WI38 (cell line): ENCODE measurements at regions not wholly inside any gene's neighbourhood (a gene's known extent, or its start where the extent isn't known, plus 50 kb on each side); places are given as distances from the start of the nearest gene placed in this dataset.

Experiments
- H3K4me3 ChIP-seq: 2 replicates; pipeline ENCODE4 v1.5.1; 2011; ENCODE audit warnings: low read depth, mild to moderate bottlenecking, control low read depth, low read length
- TF ChIP-seq, protein P1 (sequence below): IDR thresholded peaks from 2 replicates; pipeline ENCODE4 v1.5.1; 2012; ENCODE audit warnings: low read depth, mild to moderate bottlenecking, control low read depth, low read length

DNA sequence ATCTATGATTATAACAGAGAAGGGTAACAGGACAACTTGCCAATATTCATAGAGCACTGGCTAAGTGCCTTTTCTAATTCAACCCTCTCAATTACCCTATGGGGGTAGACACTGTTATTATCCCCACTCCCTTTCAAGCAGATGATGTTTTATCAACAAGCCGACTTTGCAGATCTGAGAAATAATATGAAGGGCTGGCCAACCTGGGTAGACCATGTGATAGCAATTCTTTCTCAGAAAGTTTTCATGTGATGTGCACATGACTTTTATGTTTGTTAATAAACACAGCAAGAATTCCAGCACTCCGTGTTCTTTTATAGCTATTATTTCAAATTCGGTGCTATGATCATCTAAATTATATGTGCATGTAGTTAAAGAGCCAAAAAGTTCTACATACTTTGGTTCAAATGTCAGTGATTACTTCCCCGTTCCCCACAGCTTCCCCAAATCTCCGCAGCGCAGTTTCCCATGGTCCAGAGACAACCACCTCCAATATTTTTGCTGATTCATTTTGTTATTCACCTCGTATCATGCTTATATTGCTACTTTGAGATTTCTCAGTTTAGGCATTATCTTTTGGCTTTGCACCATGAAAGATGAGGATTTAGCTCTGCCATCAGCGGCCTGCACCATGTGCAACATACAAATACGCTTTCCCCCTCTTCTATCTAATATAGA lies 96.7 kb upstream of the GADD45A start:
- TF ChIP-seq, protein P1, sequence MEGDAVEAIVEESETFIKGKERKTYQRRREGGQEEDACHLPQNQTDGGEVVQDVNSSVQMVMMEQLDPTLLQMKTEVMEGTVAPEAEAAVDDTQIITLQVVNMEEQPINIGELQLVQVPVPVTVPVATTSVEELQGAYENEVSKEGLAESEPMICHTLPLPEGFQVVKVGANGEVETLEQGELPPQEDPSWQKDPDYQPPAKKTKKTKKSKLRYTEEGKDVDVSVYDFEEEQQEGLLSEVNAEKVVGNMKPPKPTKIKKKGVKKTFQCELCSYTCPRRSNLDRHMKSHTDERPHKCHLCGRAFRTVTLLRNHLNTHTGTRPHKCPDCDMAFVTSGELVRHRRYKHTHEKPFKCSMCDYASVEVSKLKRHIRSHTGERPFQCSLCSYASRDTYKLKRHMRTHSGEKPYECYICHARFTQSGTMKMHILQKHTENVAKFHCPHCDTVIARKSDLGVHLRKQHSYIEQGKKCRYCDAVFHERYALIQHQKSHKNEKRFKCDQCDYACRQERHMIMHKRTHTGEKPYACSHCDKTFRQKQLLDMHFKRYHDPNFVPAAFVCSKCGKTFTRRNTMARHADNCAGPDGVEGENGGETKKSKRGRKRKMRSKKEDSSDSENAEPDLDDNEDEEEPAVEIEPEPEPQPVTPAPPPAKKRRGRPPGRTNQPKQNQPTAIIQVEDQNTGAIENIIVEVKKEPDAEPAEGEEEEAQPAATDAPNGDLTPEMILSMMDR, result no peak
- no peak overlapping the region for H3K4me3 ChIP-seq

DNA sequence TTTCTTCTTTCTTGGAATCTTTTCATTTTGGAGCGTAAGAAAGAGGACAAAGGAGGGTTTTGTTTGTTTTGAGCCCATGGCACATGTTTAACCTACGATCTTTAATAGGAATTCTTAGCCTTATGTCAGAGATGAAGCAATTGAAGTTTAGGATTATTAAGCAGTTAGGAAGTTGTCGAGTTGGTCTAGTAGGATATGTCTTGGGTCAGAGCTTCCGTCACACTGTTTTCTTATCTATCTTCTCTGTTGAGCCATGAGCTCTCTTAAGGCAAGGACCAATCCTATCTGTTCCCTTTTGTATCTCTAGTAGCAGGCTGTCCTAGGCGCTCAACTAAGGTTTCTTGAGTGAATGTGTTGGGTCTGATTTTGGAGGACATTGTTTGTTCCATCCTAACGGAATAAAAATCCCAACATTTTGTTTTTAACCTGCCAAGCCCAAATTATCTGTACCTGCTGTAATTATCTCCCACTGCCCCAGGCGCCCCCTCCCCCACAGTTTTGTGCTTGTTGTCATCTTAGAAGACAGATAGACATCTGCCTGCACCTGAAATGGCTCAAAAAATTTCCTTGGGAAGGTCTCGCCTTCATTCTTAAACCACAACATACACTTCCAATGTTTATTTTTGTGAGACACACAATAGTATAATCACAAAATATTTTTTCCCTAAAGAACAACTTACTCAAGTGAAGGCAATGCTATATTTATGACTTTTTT lies 95.3 kb upstream of the GADD45A start:
- TF ChIP-seq, protein P1, result no peak
- H3K4me3 ChIP-seq, result no peak overlapping the region

DNA sequence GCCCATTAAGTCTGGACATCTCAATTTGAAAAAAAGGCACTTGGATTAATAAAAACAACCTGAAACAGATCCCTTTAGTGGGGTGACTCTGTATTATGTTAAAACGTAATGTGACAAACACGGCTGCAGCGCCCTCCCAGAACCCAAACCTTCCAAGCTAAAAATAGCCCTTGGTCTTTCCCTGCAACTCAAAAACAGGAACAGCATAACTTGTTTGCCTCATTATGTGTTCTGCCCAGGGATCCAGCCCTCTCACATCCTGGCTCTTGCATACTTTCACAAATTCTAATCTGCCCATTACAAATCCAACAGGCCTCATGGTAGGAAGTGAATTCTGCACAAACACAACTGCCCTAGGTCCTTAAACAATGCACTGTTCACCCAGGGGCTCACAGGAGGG lies 94.7 kb upstream of the GADD45A start:
- H3K4me3 ChIP-seq, result no peak overlapping the region
- TF ChIP-seq, protein P1, result no peak

DNA sequence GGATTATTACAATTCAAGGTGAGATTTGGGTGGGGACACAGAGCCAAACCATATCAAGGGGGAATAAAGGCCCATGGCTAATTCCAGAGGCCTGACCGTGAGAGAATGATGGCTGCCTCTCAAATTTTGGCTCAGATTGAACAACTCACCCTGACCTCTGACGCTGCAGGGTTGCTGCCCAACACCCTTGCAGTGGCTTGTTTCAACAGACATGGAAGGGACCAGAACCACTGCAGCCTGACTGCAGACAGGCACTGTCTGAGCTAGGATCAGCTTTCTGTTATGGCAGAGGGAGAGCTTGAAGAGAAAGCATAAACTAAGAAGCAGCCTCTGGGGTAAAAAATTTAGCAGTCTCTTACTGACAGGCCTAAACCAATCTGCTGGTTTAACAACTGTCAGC lies 90.2 kb upstream of the GADD45A start:
- no peak overlapping the region for H3K4me3 ChIP-seq

DNA sequence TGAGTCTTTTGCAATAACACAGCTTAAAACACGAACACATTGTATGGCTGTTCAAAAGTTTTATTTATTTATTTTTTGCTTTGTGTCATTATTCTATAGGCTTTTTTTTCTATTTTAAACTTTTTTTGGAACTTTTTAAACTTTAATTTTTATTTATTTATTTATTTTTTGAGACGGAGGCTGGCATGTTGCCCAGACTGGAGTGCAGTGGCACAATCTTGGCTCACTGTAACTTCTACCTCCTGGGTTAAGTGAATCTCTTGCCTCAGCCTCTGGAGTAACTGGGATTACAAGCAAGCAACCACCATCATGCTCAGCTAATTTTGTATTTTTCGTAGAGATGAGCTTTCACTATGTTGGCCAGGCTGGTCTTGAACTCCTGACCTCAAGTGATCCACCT lies 88.3 kb upstream of the GADD45A start:
- H3K4me3 ChIP-seq, result no peak overlapping the region
- TF ChIP-seq, protein P1, result no peak

More for the DNA sequence above, 90.2 kb upstream of the GADD45A start:
- TF ChIP-seq, protein P1, result no peak

DNA sequence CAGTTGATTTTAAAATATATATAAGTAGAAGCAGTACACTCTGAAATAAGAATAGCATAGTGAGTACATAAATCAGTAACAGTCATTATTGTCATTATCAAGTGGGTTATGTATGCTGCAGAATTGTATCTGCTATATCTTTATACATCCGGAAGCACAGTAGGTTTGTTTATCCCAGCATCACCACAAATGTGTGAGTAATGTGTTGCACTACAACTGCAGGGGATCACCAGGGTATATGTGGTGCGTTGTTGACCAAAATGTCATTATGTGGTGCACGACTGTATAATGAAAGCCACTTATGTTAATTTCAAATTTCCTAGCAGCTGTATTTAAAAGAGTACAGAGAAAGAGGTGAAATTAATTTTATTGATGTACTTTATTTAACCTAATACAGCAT lies 87.7 kb upstream of the GADD45A start:
- TF ChIP-seq, protein P1, result no peak
- H3K4me3 ChIP-seq, result no peak overlapping the region

DNA sequence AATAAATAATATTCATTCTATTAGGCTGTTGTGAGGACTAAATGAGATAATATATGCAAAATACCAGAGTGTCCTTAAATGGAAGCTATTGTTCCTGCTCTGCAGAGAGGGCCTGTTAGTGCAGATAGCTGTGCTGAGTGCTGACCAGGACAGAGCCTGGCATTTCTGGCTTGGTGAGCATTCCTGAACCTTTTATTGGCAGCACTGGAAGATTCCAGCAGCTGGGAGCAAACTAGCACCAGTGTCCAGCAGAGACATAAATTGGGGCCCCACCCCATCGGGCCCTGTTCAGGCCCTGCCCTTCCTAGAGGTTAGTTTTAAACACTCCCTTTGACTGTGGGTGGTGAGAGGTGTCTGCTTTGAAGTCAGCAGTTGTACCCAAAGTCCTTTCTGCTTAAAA lies 85.9 kb upstream of the GADD45A start:
- TF ChIP-seq, protein P1, result no peak
- H3K4me3 ChIP-seq, result no peak overlapping the region
